Left ventricle myocardium superior (tissue), 1 donor: ENCODE measurements at regions not wholly inside any gene's neighbourhood (a gene's known extent, or its start where the extent isn't known, plus 50 kb on each side); places are given as distances from the start of the nearest gene placed in this dataset.
A peak's percentile ranks its signal among the peaks of the same experiment; 100 is the strongest.
"Not testable (repeated sequence)": the region's sequence is repeated elsewhere in the genome, so short reads cannot be mapped to it uniquely, and the experiment has no call there.

Experiments used
- ATAC-seq: fragments of 200-7000 bp; cut with Tn5 transposase; one replicate; pipeline ENCODE4 v1.9.1; 2020; ENCODE audit warnings: mild to moderate bottlenecking, moderate library complexity
- DNase-seq: peaks from one replicate; pipeline ENCODE4 v3.0.0-alpha.2; 2020
- intact Hi-C: fragments of 100-400 bp; cut with micrococcal nuclease; formaldehyde crosslinking; loops from one replicate; pipeline ENCODE4 v1.11.0; 2022
- donor health status: DM: no; HTN: yes; CAD: no; lungs with severe emphysema.

DNA sequence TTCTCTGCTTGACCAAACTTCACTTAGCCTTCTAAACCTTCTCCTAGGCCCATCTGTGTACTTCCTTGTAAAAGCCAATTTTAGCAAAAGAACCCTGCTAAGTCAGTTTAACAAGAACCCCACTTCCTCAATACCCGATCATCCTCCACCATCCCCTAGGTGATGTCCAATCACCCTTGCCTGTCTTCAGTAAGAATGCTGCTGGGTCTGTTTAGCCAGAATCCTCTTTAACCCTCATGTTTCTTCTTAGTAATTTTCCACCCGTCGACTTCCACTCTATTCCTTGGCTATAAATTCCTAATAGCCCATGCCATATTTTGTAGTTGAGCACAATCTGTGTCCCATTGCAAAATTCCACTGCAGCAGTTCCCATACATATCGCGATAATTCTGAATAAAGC is 780.0 kb upstream of the RAB6C start:
- intact Hi-C loops: no loop called here
- ATAC-seq (no peak), DNase-seq (no peak)

DNA sequence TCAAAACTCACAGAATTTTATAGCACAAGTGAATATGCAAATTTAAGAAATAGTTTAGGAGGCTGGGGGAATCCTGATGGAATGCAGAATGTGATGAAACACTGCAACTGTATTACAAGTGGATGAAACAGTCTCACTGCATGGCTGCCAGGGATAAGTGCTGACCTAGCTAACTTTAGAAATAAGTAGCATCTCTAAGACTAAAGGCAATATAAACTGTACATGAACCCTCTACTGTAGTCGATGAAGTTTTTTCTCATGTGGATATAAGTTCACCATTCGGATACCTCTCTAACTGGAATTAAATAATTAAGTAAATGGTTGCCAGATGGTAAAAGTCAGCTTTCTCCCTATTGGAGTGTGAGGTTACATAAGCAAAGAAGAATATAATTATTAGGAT is 777.8 kb upstream of the RAB6C start:
- intact Hi-C loops: no loop called here
- DNase-seq: no peak

DNA sequence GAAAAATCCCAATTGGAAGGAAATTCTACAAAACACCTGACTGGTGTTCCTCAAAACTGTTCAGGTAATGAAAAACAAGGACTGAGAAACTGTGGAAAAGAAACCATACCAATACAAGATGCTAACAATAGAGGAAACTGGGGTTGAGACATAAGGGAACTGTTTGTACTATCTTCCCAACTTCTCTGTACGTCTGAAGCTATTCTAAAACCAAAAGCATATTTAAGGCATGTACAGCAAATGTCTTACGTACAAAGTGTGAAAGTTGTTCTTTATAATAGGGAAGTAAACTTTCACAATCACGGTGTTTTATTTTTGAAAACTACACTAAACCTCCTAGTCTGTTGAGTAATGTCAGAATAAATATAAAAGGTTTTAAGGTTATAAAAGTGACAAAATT is 776.1 kb upstream of the RAB6C start:
- DNase-seq: no peak
- intact Hi-C loops: no loop called here
- ATAC-seq: peak; percentile 47

More for the DNA sequence above, 777.8 kb upstream of the RAB6C start:
- no peak for ATAC-seq

DNA sequence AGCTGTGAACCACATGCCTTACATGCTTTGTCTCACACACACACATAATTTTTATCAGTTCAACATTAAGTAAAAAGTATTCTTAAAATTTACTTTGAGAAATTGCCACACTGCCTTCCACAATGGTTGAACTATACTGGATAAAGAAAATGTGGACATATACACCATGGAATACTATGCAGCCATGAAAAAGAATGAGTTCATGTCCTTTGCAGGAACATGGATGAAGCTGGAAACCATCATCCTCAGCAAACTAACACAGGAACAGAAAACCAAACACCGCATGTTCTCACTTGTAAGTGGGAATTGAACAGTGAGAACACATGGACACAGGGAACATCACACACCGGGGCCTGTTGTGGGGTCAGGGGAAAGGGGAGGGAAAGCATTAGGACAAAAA is 774.9 kb upstream of the RAB6C start:
- ATAC-seq, DNase-seq, intact Hi-C loops: not testable (repeated sequence)

DNA sequence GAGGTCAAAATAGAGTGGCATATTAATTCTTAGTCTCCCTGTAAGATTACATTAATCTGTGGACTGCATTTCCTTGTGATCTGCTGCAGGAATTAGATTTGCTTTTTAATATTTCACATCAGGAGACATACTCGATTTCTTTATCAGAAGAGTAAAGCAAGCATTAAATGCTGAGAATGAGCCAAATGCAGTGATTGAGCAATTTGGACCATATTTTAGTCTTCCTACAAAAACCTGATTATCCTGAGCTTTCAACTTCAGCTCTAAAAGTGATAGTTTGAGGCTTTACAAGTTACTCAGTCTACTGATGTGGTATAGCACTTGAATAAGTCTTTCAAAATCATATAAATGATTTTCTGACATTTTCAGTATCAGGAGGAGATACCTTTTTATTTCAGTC is 774.3 kb upstream of the RAB6C start:
- intact Hi-C loops: no loop called here
- ATAC-seq: no peak
- no peak for DNase-seq

DNA sequence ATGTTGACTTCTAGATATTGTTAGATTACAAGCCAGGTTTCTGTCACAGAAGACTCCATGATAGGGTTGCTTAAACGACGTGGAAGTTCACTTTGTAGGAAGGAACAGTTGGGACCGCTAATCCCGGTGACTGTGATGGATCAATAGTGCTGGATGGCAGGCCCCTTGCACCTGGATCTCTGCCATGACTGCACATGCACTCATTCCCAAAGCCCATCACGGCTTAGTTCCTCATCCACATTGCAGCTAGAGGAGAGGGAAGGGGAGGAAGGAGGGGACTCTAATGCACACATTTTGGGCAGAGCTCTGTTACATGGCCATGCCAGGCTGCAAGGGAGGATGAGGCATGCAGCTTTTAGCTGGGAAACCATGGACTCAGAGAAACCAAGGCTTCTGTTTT is 773.7 kb upstream of the RAB6C start:
- ATAC-seq: no peak
- no peak for DNase-seq
- intact Hi-C loops: no loop called here

DNA sequence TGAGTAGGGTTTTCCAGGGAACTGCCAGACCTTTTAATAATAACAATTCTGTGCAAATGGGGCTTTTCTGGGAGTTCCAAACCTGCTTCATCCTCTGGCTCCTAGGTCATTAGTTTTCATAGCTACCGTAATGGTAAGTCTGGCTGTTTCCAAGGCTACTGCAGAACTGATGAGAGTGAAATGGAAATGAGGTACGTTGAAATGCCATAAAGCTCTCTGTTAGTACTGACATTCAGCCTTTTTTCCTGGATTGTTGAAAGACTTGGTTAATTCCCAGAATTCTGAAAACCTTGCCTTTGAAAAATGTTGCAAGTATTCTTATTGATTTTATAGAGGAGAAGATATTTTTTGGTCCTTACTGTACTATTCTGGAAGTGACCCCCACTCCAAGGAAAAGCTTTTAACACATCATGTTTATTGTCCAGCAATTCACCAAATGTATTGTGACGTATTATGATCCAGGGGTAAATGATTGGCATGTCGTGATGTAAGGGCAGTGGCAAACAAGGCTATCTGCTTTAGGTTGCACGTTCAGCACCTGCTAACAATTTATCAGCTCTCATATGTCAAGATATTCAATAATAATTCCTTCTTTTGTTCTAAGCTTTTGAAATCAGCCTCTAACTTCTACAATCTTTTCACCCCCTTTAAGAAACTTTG is 767.0 kb upstream of the RAB6C start:
- intact Hi-C loops: no loop called here
- DNase-seq (no peak), ATAC-seq (no peak)

DNA sequence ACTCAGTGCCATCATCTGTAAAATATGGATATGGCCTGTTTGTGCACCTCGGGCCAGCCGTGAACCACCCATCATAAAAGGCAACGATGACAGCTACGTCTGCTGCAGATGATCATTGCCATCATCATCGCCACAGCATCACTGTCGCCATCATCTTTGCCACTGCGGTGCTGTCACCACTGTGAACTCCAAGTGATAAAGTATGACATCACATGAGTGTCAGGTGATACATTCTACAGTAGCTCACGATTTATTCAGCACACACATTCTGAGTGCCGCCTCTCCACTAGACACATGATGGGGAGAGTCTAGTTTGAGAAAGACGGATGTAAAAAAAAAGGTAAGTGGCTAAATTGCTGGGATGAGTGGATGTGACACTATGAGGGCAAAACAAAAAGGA is 755.4 kb upstream of the RAB6C start:
- no peak for ATAC-seq
- no peak for DNase-seq
- intact Hi-C loops: no loop called here

DNA sequence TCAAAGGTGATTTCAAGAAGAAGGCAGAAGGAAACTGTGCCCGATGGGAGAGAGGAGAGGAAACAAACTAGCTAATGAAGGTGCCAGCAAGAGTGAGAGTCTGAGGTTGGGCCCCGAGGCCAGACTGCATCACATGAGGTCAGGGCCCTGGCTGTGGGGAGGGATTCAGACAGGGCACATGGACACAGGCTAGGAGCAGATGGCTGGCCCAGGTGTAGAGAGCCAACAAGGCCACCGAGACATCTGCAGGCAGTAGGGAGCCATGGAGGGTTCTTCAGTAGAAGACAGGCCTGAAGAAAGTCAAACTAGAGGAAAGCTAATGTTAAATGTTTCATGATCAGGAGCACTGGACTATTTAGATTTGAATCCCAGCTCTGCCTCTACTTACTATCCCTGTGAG is 755.0 kb upstream of the RAB6C start:
- intact Hi-C loops: no loop called here
- ATAC-seq: no peak

DNA sequence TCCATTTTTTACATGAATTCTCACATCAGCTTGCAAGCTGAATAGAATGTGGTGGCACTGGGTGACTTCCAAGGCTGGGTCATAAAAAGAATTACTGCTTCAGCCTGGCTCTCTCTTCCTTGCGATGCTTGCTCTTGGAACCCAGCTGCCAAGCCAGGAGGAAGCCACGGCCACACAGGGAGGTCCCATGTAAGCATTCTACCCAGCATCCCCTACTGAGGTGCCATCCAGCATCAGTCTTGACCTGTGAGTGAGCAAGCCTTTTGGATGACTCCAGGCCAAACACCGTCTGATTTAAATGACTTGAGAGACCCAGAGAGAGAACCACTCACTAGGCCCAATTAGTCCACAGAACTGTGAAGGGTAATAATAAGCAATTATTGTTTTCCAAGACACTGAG is 750.3 kb upstream of the RAB6C start:
- no peak for DNase-seq
- intact Hi-C loops: no loop called here
- ATAC-seq: no peak

More for the DNA sequence above, 755.0 kb upstream of the RAB6C start:
- DNase-seq: no peak

DNA sequence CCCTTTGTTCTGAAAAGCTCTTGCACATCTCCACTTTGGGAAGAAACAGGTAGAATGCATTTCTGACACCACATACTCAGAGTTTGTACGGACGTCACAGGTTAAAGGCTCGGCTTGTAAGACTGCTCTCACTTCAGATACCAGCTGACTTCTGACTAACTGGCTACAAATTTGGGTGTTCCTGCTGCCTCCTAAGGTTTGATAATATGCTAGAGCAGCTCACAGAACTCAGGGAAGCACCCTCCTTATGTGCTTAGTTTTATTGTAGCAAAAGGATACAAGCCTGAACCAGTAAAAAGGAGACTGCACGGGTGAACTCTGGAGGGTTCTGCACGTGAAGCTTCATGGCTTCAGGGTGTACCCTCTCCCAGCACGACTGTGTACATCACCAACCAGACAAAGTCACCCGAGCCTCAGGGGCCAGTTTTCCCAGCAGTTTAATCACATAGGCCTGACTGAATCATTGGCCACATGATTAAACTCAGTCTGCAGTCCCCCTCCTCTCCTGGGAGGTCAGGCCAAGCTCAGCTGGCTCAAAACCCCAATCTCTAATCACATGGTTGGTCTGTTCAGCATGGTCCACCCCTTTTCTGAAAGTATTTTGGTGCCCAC is 749.5 kb upstream of the RAB6C start:
- intact Hi-C loops: no loop called here
- no peak for DNase-seq
- ATAC-seq: no peak

DNA sequence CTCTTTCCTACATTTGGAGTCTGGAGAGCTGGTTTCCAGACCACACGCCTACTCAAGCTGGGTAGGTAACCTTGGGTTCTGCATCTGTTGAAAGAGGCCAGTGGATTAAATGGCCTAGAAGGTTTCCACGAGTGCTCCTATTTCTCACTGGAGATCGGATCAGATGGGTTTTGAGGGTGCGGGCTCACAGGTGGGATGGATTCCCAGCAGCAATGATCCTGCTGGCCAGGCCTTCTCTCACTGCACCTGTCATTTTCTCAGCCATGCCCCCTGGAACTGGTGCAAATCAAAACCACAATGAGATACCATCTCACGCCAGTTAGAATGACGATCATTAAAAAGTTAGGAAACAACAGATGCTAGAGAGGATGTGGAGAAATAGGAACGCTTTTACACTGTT is 747.5 kb upstream of the RAB6C start:
- DNase-seq: no peak
- intact Hi-C loops: no loop called here
- ATAC-seq: no peak

DNA sequence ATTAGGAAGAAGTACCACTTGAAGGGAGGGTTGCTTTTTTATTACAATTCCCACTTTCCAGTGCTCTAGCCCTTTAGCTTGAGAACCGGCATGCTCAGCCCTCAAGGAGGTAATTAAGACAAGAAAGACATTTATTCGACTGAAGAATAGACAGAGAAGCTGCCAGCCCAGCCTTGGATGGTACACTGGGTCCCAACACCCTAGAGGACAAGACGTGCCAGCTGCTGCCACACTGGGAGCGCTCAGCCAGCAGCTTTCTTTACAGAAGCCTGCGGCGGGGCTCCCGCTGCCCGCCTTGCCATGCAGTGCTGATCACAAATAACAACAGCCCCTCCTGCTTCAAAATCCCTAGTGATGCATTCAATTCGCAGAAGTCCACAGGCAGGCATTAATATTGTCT is 746.3 kb upstream of the RAB6C start:
- intact Hi-C loops: no loop called here
- no peak for ATAC-seq

DNA sequence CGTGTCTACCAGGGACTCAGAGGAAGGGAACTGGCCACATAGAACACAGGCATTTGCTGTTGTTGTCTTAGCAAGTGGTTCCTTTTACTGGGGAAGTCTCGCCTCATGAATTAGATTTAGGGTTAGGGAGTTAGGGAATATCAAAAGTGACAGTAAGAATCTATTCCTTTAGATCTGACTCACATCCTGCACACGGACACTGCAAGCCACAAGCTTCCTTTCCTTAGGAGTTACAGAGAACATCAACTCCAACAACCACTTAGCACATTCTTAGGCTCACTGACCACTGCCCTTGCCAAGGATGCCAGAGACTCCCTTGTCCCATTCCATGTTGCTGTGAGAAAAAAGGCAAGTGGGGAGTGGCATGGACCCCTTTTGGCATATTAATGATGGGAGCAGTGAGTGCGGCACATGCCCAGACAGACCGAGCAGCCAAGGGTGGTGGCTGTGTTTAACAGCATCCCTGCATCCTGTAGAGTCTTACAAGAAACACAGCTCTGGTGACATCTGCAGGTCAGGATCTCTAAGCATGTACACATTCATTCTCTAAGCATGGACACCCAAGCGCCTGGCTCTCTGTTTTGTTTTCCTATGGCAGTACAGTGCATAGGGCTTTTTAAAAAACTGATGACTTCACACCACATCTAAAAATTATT is 745.6 kb upstream of the RAB6C start:
- intact Hi-C loops: no loop called here
- no peak for DNase-seq
- peak; percentile 63 for ATAC-seq

More for the DNA sequence above, 746.3 kb upstream of the RAB6C start:
- no peak for DNase-seq

DNA sequence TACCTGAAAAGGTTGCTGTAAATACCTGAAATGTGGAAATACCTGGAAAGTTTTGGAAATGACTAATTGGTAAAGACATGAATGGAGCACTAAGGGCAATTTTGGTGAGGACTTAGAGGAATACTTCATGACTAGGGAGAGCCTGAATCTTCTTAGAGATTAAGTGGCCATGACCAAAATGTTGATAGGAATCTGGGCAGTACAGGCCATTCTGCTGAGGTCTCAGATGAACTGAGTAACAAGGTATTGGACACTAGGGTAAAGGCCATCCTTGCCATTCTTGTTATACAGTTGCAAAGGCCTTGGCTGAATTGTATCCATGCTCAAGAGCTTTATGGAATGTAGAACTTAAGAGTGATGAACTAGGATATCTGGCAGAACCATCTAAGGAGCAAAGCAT is 742.9 kb upstream of the RAB6C start:
- intact Hi-C loops: no loop called here
- DNase-seq (no peak), ATAC-seq (no peak)

DNA sequence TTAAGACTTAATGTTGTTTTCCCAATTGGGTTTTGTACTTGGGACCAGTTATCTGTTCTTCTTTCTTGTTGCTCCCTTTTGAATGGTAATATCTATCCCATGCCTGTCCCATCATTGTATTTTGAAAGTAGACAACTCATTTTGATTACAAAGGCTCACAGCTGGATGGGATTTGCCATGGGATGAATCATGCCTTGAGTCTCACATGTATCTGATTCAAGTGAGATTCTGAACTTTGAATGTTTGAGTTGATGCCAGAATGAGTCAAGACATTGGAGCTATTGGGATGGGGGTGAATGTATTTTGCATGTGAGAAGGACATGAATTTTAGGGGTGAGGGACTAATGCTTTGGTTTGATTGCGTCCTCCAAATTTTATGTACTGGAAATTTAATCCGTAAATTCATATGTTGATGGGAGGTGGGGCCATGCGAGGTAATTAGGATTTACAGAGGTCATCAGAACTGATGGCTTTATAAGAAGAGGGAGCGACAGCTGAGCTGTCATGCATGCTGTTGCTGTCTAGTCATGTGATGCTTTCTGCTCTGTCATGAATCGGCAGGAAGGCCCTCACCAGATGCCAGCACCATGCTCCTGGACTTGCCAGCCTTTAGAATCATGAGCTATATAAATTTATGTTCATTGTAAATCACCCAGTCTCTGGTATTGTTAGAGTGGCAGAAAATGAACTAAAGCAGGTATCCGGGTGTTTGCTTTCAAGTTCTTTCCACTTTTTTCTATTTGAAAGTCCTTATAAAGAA is 741.3 kb upstream of the RAB6C start:
- intact Hi-C loops: no loop called here
- ATAC-seq: no peak
- DNase-seq: no peak

DNA sequence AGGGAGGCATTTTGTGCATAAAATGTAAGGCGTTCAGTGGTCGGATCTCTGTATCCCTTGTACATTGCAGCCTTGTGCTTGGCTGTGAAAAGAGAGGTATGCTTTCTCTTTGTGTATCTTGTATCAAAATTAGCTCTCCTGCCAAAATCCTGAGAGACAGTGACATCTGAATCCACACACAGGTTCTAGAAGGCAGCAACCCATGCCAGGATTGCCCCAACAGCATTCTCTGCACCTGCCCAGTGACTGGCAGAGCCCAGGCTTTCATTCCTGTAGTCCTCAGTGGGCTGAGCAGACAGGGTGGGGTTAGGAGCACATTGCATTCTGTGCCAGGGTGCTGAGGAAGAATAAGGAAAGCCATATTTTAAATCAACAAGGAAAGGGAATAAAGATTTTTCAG is 740.3 kb upstream of the RAB6C start:
- no peak for ATAC-seq
- intact Hi-C loops: no loop called here

DNA sequence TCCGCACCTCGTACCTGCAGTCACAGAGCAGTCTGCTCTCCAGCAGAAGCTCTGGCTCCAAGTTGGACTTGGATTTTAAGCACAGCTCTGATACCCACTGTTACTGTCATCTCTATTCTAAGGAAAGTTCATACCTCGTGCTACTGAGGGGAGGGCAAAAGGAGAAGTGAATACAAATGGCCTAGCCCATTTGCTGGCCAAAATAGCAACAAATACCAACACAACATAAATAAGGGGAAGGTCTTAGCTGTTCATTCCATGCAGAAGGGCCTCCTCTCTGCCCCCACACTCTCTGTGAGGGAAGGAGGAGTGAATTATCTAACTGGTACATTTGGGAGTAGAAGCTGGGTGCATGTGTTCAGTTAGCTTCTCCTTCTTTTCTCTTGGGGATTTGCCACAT is 739.4 kb upstream of the RAB6C start:
- DNase-seq: no peak

More for the DNA sequence above, 740.3 kb upstream of the RAB6C start:
- DNase-seq: no peak

DNA sequence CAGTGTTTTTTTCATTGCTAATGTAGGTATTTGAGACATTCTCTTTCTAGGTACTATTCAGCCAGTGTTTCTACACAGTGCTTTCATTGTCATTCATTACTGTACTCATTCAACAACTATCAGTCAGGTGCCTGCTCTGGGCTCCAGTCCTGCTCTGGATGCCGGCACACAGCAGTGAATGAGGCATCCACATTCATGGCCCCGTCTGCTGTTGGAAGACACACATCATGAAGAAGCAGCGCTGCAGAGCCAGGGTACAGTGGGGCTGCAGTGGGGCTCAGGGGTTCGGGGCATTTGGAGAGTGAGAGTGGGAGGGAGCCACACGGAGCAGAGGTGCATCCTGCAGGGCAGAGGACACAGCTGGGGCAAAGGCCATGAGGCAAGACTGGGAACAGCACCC is 737.2 kb upstream of the RAB6C start:
- no peak for DNase-seq
- no peak for ATAC-seq
- intact Hi-C loops: no loop called here

More for the DNA sequence above, 739.4 kb upstream of the RAB6C start:
- no peak for ATAC-seq
- intact Hi-C loops: no loop called here

DNA sequence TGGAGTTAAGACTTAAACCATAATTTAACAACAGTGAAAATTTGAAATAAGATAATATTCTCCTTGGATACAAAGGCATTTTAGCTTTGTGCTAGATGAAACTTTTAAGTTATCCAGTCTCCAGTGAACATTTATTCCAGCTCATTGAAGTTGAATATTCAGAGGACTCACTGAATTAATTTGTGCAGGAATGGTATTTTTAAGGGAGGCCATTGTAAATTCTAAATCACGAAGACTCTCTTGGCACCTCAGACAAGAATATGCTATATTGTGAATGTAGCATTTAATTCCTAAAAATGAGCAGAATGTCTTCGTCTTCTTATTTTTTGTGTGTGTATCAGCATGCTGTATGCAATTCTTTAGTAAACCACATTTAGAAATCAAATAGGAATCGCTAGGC is 731.7 kb upstream of the RAB6C start:
- intact Hi-C loops: no loop called here

More for the DNA sequence above, 731.7 kb upstream of the RAB6C start:
- DNase-seq: no peak
- no peak for ATAC-seq
